DOHH2 (cell line): ENCODE measurements at regions not wholly inside any gene's neighbourhood (a gene's known extent, or its start where the extent isn't known, plus 50 kb on each side); places are given as distances from the start of the nearest gene placed in this dataset.

Experiments used
- EZH2phosphoT487 ChIP-seq: fragments of 200-600 bp; sonication (generic); IDR thresholded peaks from 2 replicates; pipeline ENCODE4 v1.6.1; 2017; ENCODE audit warnings: borderline replicate concordance, mild to moderate bottlenecking, antibody characterized with exemption, low read length, moderate library complexity, mixed read lengths
- TF ChIP-seq, protein P1 (sequence below): fragments of 200-600 bp; sonication (generic); IDR thresholded peaks from one replicate; pipeline ENCODE4 v1.5.1; 2014; ENCODE audit warnings: antibody characterized with exemption, mild to moderate bottlenecking, low read depth, low read length; ENCODE audit not compliant: poor library complexity, severe bottlenecking

- TF ChIP-seq, protein P1, sequence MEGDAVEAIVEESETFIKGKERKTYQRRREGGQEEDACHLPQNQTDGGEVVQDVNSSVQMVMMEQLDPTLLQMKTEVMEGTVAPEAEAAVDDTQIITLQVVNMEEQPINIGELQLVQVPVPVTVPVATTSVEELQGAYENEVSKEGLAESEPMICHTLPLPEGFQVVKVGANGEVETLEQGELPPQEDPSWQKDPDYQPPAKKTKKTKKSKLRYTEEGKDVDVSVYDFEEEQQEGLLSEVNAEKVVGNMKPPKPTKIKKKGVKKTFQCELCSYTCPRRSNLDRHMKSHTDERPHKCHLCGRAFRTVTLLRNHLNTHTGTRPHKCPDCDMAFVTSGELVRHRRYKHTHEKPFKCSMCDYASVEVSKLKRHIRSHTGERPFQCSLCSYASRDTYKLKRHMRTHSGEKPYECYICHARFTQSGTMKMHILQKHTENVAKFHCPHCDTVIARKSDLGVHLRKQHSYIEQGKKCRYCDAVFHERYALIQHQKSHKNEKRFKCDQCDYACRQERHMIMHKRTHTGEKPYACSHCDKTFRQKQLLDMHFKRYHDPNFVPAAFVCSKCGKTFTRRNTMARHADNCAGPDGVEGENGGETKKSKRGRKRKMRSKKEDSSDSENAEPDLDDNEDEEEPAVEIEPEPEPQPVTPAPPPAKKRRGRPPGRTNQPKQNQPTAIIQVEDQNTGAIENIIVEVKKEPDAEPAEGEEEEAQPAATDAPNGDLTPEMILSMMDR: no peak
- TF ChIP-seq EZH2phosphoT487: no peak
Measured at GRCh38 chr17:37856245-37856644, 68.0 kb upstream of the TBC1D3K start.
